K562 (cell line): ENCODE measurements at regions not wholly inside any gene's neighbourhood (a gene's known extent, or its start where the extent isn't known, plus 50 kb on each side); places are given as distances from the start of the nearest gene placed in this dataset.

Experiments used
- ATAC-seq: fragments of 200-7000 bp; cut with Tn5 transposase; 3 replicates; pipeline ENCODE4 v1.9.1; 2020; ENCODE audit warnings: moderate library complexity
- BruUV-seq: library from RNA; stranded (reverse); fragments of 400-500 nt; replicated peaks from 2 replicates; lab custom pipeline; 2021; lab: Mats Ljungman, UMichigan
- CTCF ChIA-PET: fragments of 300-600 bp; formaldehyde crosslinking; extraction: SDS; loops from one replicate; lab custom pipeline; 2021; ENCODE audit warnings: low intra/inter-chr PET ratio; lab: Yijun Ruan, JAX
- POLR2A ChIA-PET: fragments of 300-600, 350-650 bp; sonication (Branson Sonifier 250); formaldehyde crosslinking; extraction: SDS; loops from one replicate; lab custom pipeline; 2021; ENCODE audit warnings: antibody characterized with exemption, inconsistent platforms; lab: Yijun Ruan, JAX
- DNase-seq, 4 experiments: peaks; one replicate each; pipeline versions ENCODE4 v3.0.0 to v3.0.0-alpha.2; 2011 to 2018; ENCODE audit warnings: low spot score in 3 of 4, mixed read lengths in 3 of 4; ENCODE audit errors: extremely low read depth in 1 of 4
- FAIRE-seq: peaks from 2 replicates; lab custom pipeline; 2011; peaks lifted over from hg19 to GRCh38; lab: Jason Lieb, UNC
- H2AFZ ChIP-seq: 2 replicates; pipeline ENCODE4 v1.6.0; 2011; ENCODE audit warnings: low read depth, low read length, control low read depth, inconsistent platforms
- H3K27ac ChIP-seq: fragments of 200-600 bp; 3 replicates; pipeline ENCODE4 v1.8.0; 2011; ENCODE audit warnings: low read depth, mild to moderate bottlenecking, control low read depth, inconsistent platforms, low read length, moderate library complexity, mixed read lengths; ENCODE audit errors: extremely low read depth
- H3K27me3 ChIP-seq, 2 experiments: fragments of 300-600 bp in 1 of 2; 2 replicates in 1 of 2; 3 replicates in 1 of 2; pipeline versions ENCODE4 v1.6.0 to v1.8.0; 2011; ENCODE audit warnings: inconsistent platforms in 2 of 2, low read length in 2 of 2, mild to moderate bottlenecking in 1 of 2, mixed read lengths in 1 of 2, moderate library complexity in 1 of 2; ENCODE audit not compliant: control insufficient read depth in 2 of 2, insufficient read depth in 2 of 2
- H3K36me3 ChIP-seq: fragments of 300-600 bp; 3 replicates; pipeline ENCODE4 v1.8.0; 2011; ENCODE audit warnings: mild to moderate bottlenecking, low read length, inconsistent platforms; ENCODE audit not compliant: control insufficient read depth, insufficient read depth
- H3K4me1 ChIP-seq, 2 experiments: fragments of 200-600 bp in 1 of 2; replicated peaks in 1 of 2; 2 replicates in 1 of 2; 3 replicates in 1 of 2; pipeline versions ENCODE4 v1.5.1 to v1.8.0; 2011; ENCODE audit warnings: inconsistent platforms in 2 of 2, low read length in 2 of 2, mild to moderate bottlenecking in 1 of 2, mixed read lengths in 1 of 2, moderate library complexity in 1 of 2; ENCODE audit not compliant: control insufficient read depth in 2 of 2, insufficient read depth in 2 of 2
- H3K4me2 ChIP-seq: 2 replicates; pipeline ENCODE4 v1.6.1; 2011; ENCODE audit warnings: low read length, control low read depth, inconsistent platforms, mixed read lengths; ENCODE audit not compliant: insufficient read depth
- H3K4me3 ChIP-seq: fragments of 200-600 bp; sonication (generic), shearing (Covaris generic); 2 replicates; pipeline ENCODE4 v1.5.1; 2016; ENCODE audit warnings: control low read depth, inconsistent platforms
- H3K79me2 ChIP-seq: fragments of 200-600 bp; 3 replicates; pipeline ENCODE4 v1.8.0; 2011; ENCODE audit warnings: low read length, inconsistent platforms; ENCODE audit not compliant: control insufficient read depth, insufficient read depth
- H3K9ac ChIP-seq, 2 experiments: 2 replicates each; pipeline versions ENCODE4 v1.6.0 to v1.6.1; 2011; ENCODE audit warnings: low read depth in 2 of 2, low read length in 2 of 2, control low read depth in 1 of 2, inconsistent platforms in 1 of 2, mild to moderate bottlenecking in 1 of 2, mixed read lengths in 1 of 2; ENCODE audit not compliant: insufficient read depth in 1 of 2
- H3K9me1 ChIP-seq: one replicate; pipeline ENCODE4 v1.6.0; 2011; ENCODE audit warnings: inconsistent platforms, mild to moderate bottlenecking, low read length, moderate library complexity; ENCODE audit not compliant: control insufficient read depth, insufficient read depth
- H3K9me3 ChIP-seq: replicated peaks from 2 replicates; pipeline ENCODE4 v1.5.1; 2011; ENCODE audit warnings: low read depth, low read length, inconsistent platforms; ENCODE audit not compliant: control insufficient read depth, insufficient read depth
- H4K20me1 ChIP-seq: replicated peaks from 2 replicates; pipeline ENCODE4 v1.6.1; 2011; ENCODE audit warnings: low read length, inconsistent platforms, mixed read lengths; ENCODE audit not compliant: control insufficient read depth, insufficient read depth
- CHCHD3 ChIP-seq: fragments of 250-450 bp; sonication (Bioruptor Pico); IDR thresholded peaks from 2 replicates; pipeline ENCODE4 v2.1.2; 2022; ENCODE audit warnings: mild to moderate bottlenecking
- CHD4 ChIP-seq: fragments of 200-600 bp; sonication (generic); IDR thresholded peaks from 3 replicates; pipeline ENCODE4 v1.6.1; 2012; ENCODE audit warnings: low read depth, mild to moderate bottlenecking, mixed read lengths, low read length, inconsistent platforms; ENCODE audit not compliant: insufficient read depth, insufficient replicate concordance, poor library complexity, severe bottlenecking
- NR3C1 ChIP-seq: sonication (generic); formaldehyde crosslinking; IDR thresholded peaks from 2 replicates; pipeline ENCODE4 v1.8.1; 2022; ENCODE audit warnings: missing genetic modification reagents
- SOX6 ChIP-seq: fragments of 450-650 bp; IDR thresholded peaks from 2 replicates; pipeline ENCODE4 v1.6.1; 2014; ENCODE audit warnings: mild to moderate bottlenecking
- SP2 ChIP-seq: IDR thresholded peaks from 2 replicates; pipeline ENCODE4 v1.6.1; 2011; ENCODE audit warnings: mild to moderate bottlenecking, low read depth, low read length, moderate library complexity; ENCODE audit not compliant: poor library complexity, severe bottlenecking; ENCODE audit errors: extremely low read depth
- ZNF224 ChIP-seq: sonication (generic); formaldehyde crosslinking; IDR thresholded peaks from 2 replicates; pipeline ENCODE4 v1.8.0; 2022; ENCODE audit warnings: mild to moderate bottlenecking, missing genetic modification reagents
- ZNF707 ChIP-seq: fragments of 250-450 bp; sonication (Bioruptor Pico); conservative IDR thresholded peaks from 2 replicates; pipeline ENCODE4 v1.8.0; 2022; ENCODE audit warnings: inconsistent platforms, mild to moderate bottlenecking, moderate library complexity
- WGBS: fragments of 100-300 bp; shearing (Covaris generic); methylation state at CpG from one replicate; pipeline ENCODE4 v1.1.6; 2016; ENCODE audit warnings: low coverage, mixed read lengths; ENCODE audit not compliant: insufficient coverage; ENCODE audit errors: missing lambda C conversion rate; 5-methylcytosine and 5-hydroxymethylcytosine counted together
- in situ Hi-C: fragments of 300-500 bp; cut with MboI; formaldehyde crosslinking; loops from 4 replicates; pipeline ENCODE4 v1.15.0; 2018; ENCODE audit warnings: inconsistent platforms, mixed read lengths
- intact Hi-C: fragments of 100-400 bp; cut with micrococcal nuclease; formaldehyde crosslinking; loops from 2 replicates; pipeline ENCODE4 v1.14.2; 2022
- TF ChIP-seq, protein P1 (sequence below): fragments of 450-650 bp; IDR thresholded peaks from 2 replicates; pipeline ENCODE4 v1.7.0; 2016; ENCODE audit warnings: borderline replicate concordance
- TF ChIP-seq, protein P2 (sequence below), 2 experiments: fragments of 450-650 bp; formaldehyde crosslinking in 1 of 2; IDR thresholded peaks; 2 replicates each; pipeline versions ENCODE4 v1.4.0 to v1.6.1; 2014 to 2020; ENCODE audit warnings: mild to moderate bottlenecking in 2 of 2, borderline replicate concordance in 1 of 2, low read depth in 1 of 2
- TF ChIP-seq, protein P3 (sequence below): sonication (generic); formaldehyde crosslinking; IDR thresholded peaks from 2 replicates; pipeline ENCODE4 v1.8.0; 2023; ENCODE audit warnings: mild to moderate bottlenecking, missing genetic modification reagents

DNA sequence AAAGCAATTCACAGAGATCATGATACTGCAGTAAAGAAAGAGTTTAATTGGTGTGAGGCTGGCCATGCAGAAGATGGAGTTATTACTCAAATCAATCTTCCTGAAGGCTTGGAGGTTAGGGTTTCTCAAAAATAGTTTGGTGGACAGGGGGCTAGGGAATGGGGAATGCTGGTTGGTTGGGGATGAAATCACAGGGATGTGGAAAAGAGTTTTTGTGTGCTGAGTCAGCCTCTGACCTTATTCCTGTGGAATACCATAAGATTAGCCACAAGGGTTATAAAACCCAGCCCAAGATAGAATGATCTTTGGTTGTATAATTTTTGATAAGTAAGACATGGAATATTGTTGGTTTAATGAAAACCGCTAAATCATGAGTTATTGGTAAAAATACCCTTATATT lies 764.3 kb downstream of the TYW1 start (continued):
- TF ChIP-seq, protein P1, sequence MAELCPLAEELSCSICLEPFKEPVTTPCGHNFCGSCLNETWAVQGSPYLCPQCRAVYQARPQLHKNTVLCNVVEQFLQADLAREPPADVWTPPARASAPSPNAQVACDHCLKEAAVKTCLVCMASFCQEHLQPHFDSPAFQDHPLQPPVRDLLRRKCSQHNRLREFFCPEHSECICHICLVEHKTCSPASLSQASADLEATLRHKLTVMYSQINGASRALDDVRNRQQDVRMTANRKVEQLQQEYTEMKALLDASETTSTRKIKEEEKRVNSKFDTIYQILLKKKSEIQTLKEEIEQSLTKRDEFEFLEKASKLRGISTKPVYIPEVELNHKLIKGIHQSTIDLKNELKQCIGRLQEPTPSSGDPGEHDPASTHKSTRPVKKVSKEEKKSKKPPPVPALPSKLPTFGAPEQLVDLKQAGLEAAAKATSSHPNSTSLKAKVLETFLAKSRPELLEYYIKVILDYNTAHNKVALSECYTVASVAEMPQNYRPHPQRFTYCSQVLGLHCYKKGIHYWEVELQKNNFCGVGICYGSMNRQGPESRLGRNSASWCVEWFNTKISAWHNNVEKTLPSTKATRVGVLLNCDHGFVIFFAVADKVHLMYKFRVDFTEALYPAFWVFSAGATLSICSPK = no peak
- TF ChIP-seq CHD4 = no peak

DNA sequence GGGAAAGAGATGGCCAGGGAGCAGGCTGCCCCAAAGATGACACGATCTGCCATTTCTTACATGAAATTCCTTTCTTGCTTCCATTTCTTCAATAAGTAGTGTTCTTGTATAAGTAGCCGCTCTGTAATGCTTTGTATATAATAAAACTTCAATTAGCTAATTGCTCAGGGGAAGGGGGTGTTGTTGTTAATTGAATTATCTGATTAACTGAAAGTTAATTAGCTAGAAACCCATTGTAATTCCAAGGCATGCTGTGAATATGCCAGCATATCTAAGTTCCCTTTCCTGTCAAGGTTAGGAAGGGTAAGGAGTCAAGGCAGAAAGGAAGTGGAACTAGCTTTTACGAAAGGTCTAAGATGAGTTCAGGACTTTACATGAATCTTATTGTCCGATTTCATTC lies 765.9 kb downstream of the TYW1 start:
- no peak for DNase-seq
- 0% methylated on average over 4 of the region's 4 CpGs for WGBS
- no TSS peak for BruUV-seq
- in situ Hi-C loops (no loop called here), intact Hi-C loops (no loop called here)
- no peak overlapping the region for H3K4me2 ChIP-seq
- no peak overlapping the region for H3K9ac ChIP-seq
- H3K9me1 ChIP-seq = no peaks in the 10 kb centered on the region
- ChIA-PET CTCF (no interaction called here), POLR2A (interaction anchor here (0.8 kb wide), 1 partner anchor 319 kb away, joined by 3 read pairs; no protein-coding TSS in a partner anchor)
- no peaks in the 10 kb centered on the region for H3K9me3 ChIP-seq
- no peaks in the 10 kb centered on the region for H3K79me2 ChIP-seq
- no peak for ATAC-seq
- no peak overlapping the region for H2AFZ ChIP-seq
- no peaks in the 10 kb centered on the region for H3K36me3 ChIP-seq
- TF ChIP-seq ZNF707 (CRISPR knock-in tag) (no peak), SP2 (no peak), NR3C1 (CRISPR knock-in tag) (no peak), CHCHD3 (CRISPR knock-in tag) (no peak), SOX6 (no peak), ZNF224 (CRISPR knock-in tag) (no peak)
- TF ChIP-seq, protein P2, sequence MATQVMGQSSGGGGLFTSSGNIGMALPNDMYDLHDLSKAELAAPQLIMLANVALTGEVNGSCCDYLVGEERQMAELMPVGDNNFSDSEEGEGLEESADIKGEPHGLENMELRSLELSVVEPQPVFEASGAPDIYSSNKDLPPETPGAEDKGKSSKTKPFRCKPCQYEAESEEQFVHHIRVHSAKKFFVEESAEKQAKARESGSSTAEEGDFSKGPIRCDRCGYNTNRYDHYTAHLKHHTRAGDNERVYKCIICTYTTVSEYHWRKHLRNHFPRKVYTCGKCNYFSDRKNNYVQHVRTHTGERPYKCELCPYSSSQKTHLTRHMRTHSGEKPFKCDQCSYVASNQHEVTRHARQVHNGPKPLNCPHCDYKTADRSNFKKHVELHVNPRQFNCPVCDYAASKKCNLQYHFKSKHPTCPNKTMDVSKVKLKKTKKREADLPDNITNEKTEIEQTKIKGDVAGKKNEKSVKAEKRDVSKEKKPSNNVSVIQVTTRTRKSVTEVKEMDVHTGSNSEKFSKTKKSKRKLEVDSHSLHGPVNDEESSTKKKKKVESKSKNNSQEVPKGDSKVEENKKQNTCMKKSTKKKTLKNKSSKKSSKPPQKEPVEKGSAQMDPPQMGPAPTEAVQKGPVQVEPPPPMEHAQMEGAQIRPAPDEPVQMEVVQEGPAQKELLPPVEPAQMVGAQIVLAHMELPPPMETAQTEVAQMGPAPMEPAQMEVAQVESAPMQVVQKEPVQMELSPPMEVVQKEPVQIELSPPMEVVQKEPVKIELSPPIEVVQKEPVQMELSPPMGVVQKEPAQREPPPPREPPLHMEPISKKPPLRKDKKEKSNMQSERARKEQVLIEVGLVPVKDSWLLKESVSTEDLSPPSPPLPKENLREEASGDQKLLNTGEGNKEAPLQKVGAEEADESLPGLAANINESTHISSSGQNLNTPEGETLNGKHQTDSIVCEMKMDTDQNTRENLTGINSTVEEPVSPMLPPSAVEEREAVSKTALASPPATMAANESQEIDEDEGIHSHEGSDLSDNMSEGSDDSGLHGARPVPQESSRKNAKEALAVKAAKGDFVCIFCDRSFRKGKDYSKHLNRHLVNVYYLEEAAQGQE (IDR thresholded peaks at IDR 0.05; ENCODE audit: borderline replicate concordance) = no peak
- TF ChIP-seq, protein P2 (CRISPR knock-in tag; IDR thresholded peaks at IDR 0.05; ENCODE audit: low read depth) = no peak
- TF ChIP-seq, protein P3, sequence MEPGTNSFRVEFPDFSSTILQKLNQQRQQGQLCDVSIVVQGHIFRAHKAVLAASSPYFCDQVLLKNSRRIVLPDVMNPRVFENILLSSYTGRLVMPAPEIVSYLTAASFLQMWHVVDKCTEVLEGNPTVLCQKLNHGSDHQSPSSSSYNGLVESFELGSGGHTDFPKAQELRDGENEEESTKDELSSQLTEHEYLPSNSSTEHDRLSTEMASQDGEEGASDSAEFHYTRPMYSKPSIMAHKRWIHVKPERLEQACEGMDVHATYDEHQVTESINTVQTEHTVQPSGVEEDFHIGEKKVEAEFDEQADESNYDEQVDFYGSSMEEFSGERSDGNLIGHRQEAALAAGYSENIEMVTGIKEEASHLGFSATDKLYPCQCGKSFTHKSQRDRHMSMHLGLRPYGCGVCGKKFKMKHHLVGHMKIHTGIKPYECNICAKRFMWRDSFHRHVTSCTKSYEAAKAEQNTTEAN (CRISPR knock-in tag) = no peak
- H3K4me3 ChIP-seq = no peak overlapping the region
- H4K20me1 ChIP-seq = no peaks in the 10 kb centered on the region
- H3K27ac ChIP-seq = no peak overlapping the region
- H3K27me3 ChIP-seq = no peaks in the 10 kb centered on the region
- no peak for FAIRE-seq
- H3K4me1 ChIP-seq = no peaks in the 10 kb centered on the region
